ENCODE measurements at regions not wholly inside any gene's neighbourhood (a gene's known extent, or its start where the extent isn't known, plus 50 kb on each side); places are given as distances from the start of the nearest gene placed in this dataset.

DNA sequence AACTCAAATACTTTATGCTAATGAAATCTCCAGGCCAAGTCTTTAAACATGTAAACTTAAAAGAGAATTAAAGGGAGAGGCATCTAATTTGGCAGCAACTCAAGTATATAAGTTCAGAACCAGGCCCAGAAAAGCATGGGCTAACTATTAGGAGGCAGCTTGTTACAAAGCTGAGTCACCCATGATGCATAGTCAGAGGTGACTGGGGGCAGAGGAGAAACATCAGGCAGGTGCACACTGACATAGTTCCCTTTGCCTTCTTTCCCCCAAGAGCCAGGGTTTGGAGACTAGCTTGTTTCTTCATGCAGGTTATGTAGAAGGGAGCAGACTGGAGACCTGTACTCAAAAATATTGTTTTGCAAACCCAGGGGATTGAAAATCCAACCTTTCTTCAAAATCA, 619.0 kb downstream of the SOX6 start:
- DNase-seq (ENCODE audit: low read depth), result no peak

- DNase-seq (ENCODE audit: low read depth), result no peak
Observed at GRCh38 chr11:15738931-15739330, 617.4 kb downstream of the SOX6 start.

DNA sequence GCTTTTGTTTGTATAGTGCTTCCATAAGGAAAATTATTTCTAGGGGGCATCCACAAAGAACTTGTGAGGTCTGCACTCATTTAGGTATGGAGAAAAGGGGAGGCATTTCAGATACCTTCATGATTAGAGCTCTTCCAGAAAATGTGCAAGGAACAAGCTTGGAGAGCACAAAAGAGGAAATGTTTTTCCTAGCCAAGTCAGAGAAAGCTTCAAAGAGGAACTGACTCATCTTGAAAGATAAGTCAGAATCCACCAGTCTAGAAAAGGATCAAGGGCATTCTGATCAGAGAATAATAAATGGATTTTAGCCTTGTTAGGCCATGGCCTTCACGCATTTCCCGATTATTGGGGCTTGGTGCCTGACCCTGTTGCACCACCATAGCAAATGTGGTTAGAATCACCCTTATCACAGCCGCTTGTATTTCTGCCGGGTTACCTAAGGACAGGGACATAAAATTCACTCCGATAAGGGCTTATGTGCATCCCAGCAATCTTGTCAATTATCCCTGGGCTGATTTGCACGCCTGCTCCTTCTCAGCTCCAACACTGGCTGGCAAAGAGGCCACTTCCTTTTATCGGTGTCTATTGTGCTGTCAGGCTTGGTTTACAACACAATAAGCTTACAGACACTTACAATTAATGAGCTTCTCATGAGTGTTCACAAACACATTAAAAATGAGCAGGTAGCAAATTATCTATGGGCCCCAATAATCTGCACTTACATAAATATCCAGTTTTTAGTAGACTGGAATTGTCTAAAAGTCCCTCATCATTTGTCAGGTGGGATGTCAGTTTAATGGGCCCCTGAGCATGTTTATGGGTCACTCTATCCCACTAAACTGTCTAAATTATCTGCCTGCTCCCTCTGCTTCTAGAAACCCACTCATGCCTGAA, 613.5 kb downstream of the SOX6 start:
- DNase-seq (ENCODE audit: low read depth), result no peak

- no peak for DNase-seq (ENCODE audit: low read depth)
Observed at GRCh38 chr11:15744693-15745092, 611.7 kb downstream of the SOX6 start.

DNA sequence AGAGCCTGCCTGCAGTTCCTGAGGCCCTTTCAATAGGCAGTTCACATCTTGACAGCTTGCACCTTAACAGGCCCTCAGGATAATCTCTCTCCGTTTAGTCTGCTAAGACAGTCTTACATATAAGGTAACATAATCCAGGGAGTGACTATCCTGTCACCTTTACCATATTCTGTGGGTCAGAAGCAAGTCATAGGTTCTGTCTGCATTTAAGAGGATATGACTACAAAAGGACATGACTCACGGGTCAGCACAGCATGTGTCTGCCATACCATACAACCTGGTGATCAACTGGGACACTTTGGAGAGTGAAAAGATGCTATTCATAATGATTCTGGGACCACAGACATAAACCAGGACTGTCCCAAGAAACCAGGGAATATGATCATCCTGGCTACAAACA, 611.1 kb downstream of the SOX6 start:
- DNase-seq (ENCODE audit: low read depth), result no peak

- no peak for DNase-seq (ENCODE audit: low read depth)
Observed at GRCh38 chr11:15747671-15748070, 608.7 kb downstream of the SOX6 start.

GRCh38 chr11:15748132-15748531, 608.2 kb downstream of the SOX6 start:
- DNase-seq (ENCODE audit: low read depth), result no peak

- no peak for DNase-seq (ENCODE audit: low read depth)
Observed at GRCh38 chr11:15748741-15749140, 607.6 kb downstream of the SOX6 start.

- no peak for DNase-seq (ENCODE audit: low read depth)
Observed at GRCh38 chr11:15750535-15751308, 605.6 kb downstream of the SOX6 start.

DNA sequence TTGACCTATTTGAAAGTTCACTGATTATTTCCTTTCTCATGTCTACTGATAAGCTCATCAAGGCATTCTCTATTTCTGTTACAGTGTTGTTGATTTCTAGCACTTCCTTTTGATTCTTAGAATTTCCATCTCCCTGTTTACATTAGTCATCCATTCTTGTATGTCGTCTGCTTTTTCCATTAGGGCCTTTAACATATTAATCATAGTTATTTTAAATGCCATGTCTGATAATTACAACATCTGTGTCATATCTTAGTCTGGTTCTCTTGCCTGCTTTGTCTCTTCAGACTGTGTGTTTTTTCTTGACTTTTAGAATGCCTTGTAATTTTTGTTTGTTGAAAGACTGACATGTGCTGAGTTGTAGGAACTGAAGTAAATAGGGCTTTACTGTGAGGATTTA, 602.1 kb downstream of the SOX6 start:
- no peak for DNase-seq (ENCODE audit: low read depth)

DNA sequence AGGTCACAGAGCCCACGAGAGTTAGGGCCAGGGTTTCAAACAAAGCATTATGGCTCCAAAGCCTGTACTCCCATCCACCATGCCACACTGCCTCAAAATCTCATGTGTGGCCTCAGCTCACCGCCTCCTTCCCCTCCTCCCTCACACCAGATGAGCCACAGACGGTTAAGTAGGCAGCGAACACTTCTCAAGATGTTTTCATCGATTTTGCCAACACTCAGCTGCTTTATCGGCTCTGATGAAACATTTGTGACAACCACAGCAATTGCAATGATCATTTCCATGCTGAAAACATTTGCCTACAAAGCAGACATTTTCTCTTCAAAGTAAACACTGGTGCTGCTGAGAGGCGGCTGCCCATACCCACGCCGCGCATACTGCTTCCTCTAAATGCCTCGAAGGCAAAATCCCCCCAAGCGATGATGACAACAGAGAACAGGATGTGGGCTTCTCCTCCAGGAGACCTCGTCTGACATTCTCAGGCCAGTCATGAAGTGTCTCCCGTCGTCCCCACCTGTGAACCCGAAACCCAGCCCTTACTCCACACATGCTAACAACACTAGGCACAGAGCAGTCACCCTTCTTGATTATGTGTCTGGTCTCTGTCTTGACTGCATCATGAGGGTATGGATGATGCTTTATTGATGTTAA, 599.2 kb downstream of the SOX6 start:
- no peak for DNase-seq (ENCODE audit: low read depth)

DNA sequence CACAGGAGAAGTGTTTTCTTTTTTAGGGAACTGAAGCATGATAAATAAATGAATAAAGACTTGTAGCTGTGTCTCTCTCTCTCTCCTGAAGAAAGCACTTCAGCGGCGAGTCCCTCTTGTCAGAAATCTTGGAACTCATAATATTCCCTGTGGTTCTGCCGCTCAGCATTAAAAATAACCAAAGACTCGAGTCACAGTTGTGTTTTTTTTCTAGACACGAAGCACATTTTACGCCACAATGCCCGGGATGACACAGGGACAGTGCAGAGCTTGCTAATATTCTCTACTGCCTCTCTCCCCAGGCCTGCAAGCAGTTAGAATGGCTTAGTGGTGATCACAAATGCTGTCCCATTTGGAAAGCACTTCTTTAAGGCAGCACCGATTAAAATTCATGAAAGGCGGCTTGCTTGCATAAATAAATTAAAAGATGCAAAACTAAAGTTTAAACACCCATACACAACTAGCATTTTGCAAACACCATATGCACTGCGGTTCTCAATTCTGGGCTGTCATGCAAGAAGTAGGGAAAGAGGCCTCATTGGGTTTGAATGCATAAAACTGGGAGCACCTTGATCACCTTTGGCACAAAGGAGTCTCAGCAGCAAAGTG, 597.4 kb downstream of the SOX6 start:
- DNase-seq (ENCODE audit: low read depth), result no peak

GRCh38 chr11:15761235-15761634, 595.1 kb downstream of the SOX6 start:
- no peak for DNase-seq (ENCODE audit: low read depth)

GRCh38 chr11:15764326-15764725, 592.0 kb downstream of the SOX6 start:
- DNase-seq (ENCODE audit: low read depth), result no peak

- DNase-seq (ENCODE audit: low read depth), result no peak
Observed at GRCh38 chr11:15764948-15765347, 591.4 kb downstream of the SOX6 start.

- DNase-seq (ENCODE audit: low read depth), result no peak
Observed at GRCh38 chr11:15765530-15765929, 590.8 kb downstream of the SOX6 start.

DNA sequence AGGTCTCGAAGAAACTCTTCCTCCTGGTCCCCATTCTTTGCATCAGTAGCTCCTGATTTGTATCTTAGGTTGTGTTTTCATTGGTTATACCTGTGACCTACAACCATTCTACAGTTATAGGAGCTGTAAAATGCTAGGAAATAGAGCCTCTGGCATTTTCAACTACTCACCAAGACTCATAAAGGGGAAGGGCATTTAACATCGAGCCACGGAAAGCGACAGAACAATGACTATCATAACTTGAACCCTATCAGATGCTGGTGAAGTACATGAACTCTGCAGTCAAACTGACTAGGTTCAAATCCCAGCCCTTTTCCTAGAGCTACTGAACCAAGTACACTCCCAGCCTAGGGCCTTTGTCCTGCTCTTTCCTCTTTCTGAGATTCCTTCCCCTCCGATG, 588.0 kb downstream of the SOX6 start:
- DNase-seq (ENCODE audit: low read depth), result no peak

GRCh38 chr11:15769203-15769602, 587.1 kb downstream of the SOX6 start:
- no peak for DNase-seq (ENCODE audit: low read depth)

DNA sequence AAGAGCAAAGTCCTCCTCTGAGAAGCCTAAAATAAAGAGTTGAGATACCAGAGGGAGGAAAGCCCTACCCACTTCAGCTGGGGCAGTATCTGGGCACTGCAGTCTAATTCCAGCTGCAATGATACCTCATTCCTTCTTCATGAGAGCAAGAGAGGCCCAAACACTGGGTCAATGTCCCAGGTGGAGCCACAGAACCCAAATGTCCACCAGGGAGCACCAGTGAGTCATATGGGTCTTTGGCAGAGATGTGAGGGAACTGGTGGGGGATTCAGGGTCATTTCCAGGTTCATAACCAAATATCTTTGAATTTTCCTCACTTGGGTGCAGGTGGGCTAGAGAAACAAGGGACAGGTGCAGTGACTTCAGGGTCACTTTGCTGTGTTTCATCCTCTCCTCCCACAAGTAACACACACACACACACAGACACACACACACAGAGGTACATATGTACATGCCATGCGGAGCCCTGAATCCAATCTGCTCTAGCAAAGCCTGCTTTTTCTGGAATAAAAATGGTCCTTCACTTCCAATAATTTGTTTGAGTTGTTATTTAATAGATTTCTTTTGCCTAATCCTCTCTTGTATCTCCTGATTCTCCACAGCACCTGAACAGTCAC, 585.4 kb downstream of the SOX6 start:
- DNase-seq (ENCODE audit: low read depth), result peak; percentile 1

DNA sequence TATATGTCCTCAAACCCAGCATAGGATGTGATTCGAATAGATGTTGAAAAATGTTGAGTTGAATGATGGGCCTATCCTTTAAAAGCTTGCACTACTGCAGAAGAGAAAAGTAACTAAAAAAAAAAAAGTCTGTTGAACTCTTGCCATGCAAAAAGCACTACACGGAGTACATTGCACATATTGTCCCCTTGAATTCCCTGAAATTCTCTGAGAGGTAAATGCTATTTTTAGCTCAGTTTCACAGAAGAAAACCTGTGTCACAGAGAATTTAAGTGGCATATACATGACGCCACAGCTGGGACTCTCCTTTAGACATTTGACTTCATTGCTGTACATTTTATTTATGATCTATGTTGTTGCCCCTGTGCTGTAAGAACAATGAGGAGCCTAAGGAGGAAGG, 583.8 kb downstream of the SOX6 start:
- DNase-seq (ENCODE audit: low read depth), result no peak

GRCh38 chr11:15772981-15773380, 583.4 kb downstream of the SOX6 start:
- DNase-seq (ENCODE audit: low read depth), result no peak
